SU-DHL-6 (cell line): ENCODE measurements at regions not wholly inside any gene's neighbourhood (a gene's known extent, or its start where the extent isn't known, plus 50 kb on each side); places are given as distances from the start of the nearest gene placed in this dataset.

ENCODE experiments used
- EZH2phosphoT487 ChIP-seq: fragments of 200-600 bp; sonication (generic), shearing (Covaris generic); conservative IDR thresholded peaks from 2 replicates; pipeline ENCODE4 v1.6.1; 2018; ENCODE audit warnings: mild to moderate bottlenecking, antibody characterized with exemption, low read length, moderate library complexity, mixed read lengths
- TF ChIP-seq, protein P1 (sequence below): fragments of 200-600 bp; sonication (generic); IDR thresholded peaks from one replicate; pipeline ENCODE4 v1.5.1; 2017; ENCODE audit warnings: antibody characterized with exemption, mild to moderate bottlenecking, low read length, moderate library complexity; ENCODE audit not compliant: insufficient read depth, poor library complexity, severe bottlenecking

- TF ChIP-seq, protein P1, sequence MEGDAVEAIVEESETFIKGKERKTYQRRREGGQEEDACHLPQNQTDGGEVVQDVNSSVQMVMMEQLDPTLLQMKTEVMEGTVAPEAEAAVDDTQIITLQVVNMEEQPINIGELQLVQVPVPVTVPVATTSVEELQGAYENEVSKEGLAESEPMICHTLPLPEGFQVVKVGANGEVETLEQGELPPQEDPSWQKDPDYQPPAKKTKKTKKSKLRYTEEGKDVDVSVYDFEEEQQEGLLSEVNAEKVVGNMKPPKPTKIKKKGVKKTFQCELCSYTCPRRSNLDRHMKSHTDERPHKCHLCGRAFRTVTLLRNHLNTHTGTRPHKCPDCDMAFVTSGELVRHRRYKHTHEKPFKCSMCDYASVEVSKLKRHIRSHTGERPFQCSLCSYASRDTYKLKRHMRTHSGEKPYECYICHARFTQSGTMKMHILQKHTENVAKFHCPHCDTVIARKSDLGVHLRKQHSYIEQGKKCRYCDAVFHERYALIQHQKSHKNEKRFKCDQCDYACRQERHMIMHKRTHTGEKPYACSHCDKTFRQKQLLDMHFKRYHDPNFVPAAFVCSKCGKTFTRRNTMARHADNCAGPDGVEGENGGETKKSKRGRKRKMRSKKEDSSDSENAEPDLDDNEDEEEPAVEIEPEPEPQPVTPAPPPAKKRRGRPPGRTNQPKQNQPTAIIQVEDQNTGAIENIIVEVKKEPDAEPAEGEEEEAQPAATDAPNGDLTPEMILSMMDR = no peak
- no peak for TF ChIP-seq EZH2phosphoT487
Measured at GRCh38 chr5:6252581-6252980, 125.8 kb downstream of the MED10 start.
